ENCODE measurements at regions not wholly inside any gene's neighbourhood (a gene's known extent, or its start where the extent isn't known, plus 50 kb on each side); places are given as distances from the start of the nearest gene placed in this dataset.
"Not testable (repeated sequence)": the region's sequence is repeated elsewhere in the genome, so short reads cannot be mapped to it uniquely, and the experiment has no call there.

DNA sequence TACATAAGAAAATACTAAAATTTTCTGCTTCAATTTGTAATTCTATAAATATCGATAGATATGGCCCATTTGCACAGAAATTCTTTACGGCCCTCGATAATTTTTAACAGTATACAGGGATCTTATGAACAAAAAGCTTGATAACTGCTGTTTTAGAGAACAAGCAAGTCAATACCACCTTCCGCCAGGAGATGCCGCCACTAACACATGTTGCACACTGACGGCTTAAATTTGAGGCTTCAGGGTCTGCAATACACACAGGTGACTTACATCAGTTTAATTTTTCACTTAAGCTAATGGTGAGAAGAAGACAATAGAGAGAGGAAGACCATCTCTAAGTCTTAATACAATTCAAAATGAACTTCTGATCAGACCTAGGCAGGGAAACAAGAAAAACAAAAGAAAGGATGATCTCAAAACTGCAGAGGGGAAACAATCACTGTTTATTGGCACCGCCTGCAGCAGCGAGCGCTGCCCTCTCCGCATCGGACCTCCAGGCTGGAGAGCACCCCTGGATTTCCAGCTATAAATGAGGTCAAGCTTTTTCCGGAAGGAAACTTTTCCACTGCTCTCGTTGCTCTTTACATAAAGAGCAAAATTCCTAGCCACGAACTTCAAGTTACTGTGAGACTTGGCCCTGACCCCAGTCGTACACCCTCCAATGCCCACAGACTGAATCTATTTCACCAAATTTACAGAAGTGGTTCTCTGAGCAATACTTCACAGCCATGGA lies 53.9 kb downstream of the OTOR start:
- H3K27ac Mint-ChIP-seq: no peak overlapping the region
- peaks cover 0 to 2% (median 0%) of the 10 kb centered on the region in 3 donors for H3K9me3 Mint-ChIP-seq
- H3K36me3 Mint-ChIP-seq: peaks cover 1% of the 10 kb centered on the region
- H3K27me3 Mint-ChIP-seq: peaks cover 21% of the 10 kb centered on the region
- peaks cover 0 to 3% (median 0%) of the 10 kb centered on the region in 3 donors for H3K4me1 Mint-ChIP-seq
- no peak overlapping the region for H3K4me3 Mint-ChIP-seq

DNA sequence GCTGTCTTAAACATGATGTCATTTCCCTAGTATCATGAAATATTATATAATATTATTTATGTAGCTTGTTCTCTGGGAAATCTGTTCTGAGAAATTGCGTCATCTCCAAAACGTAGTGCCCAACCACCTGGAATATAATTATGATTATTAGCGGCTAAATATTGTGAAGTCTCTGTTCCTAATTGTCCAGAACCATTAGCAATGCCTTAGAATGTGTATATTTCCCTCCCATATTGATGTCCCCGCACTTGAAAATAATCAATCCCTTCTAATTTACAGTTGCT lies 54.4 kb downstream of the OTOR start:
- Mint-ChIP-seq H3K9me3 (peaks cover 0 to 2% (median 0%) of the 10 kb centered on the region in 3 donors), H3K27ac (no peak overlapping the region), H3K36me3 (peaks cover 1% of the 10 kb centered on the region), H3K27me3 (peaks cover 21% of the 10 kb centered on the region), H3K4me1 (peaks cover 0 to 3% (median 0%) of the 10 kb centered on the region in 3 donors), H3K4me3 (no peak overlapping the region)

DNA sequence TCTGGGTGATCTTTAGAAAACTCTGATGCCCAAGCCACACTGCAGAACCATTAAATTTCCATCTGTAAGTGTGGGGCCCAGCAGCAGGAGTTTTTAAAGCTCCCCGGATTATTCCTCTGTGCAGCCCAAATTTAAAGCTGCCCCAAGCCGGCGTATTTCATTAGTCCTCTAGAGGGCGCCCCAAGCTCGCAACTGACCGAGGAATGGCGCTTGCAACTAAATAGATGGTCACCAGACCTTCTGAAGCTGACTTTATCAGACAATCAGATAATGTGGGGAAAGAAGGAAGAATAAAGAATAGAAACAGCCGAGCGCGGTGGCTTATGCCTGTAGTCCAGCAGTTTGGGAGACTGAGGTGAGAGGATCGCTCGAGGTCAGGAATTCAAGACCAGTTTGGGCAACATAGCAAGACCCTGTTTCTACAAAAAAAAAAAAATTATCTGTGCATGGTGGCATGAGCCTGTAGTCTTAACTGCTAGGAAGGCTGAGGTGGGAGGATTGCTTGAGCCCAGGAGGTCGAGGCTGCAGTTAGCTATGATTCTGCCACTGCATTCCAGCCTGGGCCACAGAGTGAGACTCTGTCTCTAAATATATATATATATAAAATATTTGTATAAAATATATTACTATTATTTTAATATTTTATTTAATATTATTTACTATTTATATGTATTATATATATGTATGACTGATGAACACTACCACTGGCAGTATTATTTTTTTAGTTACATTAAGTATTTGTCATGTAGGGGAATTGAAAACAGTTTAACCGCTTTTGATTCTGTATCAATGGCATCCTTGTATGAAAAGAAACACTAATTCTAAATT lies 56.0 kb downstream of the OTOR start:
- Mint-ChIP-seq H3K27me3 (peaks cover 20% of the 10 kb centered on the region), H3K4me1 (peaks cover 0 to 3% (median 0%) of the 10 kb centered on the region in 3 donors), H3K36me3 (peaks cover 1% of the 10 kb centered on the region), H3K9me3 (no peaks in the 10 kb centered on the region), H3K4me3 (no peak overlapping the region), H3K27ac (no peak overlapping the region)

DNA sequence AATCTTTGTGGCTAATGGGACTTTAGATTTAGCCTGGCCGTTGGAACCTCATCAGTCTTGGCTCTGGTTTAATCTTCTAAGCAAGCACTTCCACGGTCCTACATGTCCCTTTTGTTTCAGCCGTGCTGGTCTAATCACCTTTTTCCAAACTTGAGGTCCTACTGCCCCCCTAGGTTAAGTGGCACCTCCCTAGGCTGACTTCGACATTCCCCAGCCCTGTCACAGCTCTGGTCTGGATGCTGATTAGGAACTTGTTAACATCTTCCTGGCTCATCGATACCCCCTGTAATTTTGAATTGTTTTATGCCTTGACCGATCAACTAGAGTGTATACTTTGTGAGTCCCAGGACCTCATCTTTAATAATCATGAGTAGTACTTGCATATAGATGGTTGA lies 56.6 kb downstream of the OTOR start:
- Mint-ChIP-seq H3K27me3 (peaks cover 18% of the 10 kb centered on the region), H3K27ac (no peak overlapping the region), H3K9me3 (no peaks in the 10 kb centered on the region), H3K4me3 (peak overlapping the region in 1 of 4 donors; percentile 58), H3K4me1 (peaks cover 0 to 3% (median 0%) of the 10 kb centered on the region in 3 donors), H3K36me3 (peaks cover 1% of the 10 kb centered on the region)

DNA sequence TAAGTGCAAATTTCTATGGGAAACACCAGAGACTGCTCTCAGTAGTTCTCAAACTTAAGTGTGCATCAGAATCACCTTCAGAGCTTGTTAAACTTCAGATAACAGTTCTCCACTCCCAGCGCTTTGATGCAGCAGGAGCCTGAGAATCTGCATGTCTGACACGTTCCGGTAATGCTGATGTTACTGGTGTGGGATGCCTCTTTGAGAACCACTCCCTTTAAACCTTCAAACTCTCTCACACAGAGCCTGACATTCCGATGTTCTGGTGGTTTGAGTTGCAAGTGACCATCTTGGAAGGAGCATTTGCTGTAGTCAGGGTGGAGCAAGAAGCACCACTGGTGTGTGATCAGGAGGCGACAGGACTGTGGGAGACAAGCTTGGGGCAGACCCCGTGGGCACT lies 57.9 kb downstream of the OTOR start:
- Mint-ChIP-seq H3K4me1 (peaks cover 0 to 3% (median 0%) of the 10 kb centered on the region in 3 donors), H3K27me3 (peaks cover 18% of the 10 kb centered on the region), H3K36me3 (peaks cover 1% of the 10 kb centered on the region), H3K9me3 (no peaks in the 10 kb centered on the region), H3K4me3 (no peak overlapping the region), H3K27ac (no peak overlapping the region)

DNA sequence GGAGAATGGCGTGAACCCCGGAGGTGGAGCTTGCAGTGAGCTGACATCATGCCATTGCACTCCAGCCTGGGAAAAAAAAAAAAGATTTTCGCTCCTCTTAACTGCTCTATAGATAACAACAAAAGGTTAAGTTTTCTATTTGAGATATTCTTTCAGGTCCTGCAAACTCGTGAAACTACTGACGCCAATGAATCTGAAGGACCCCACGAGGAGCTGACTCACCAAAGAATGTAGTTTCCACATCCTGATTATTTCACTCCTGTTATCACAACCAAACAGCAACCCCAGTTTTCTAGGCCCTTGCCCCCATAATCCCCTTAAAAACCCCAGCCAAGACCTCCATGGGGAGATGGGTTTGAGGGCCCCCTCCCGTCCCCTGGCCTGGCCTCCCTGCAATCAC lies 58.7 kb downstream of the OTOR start:
- Mint-ChIP-seq H3K4me1 (peaks cover 0 to 3% (median 0%) of the 10 kb centered on the region in 3 donors), H3K4me3 (no peak overlapping the region), H3K36me3 (peaks cover 1% of the 10 kb centered on the region), H3K9me3 (no peaks in the 10 kb centered on the region), H3K27ac (no peak overlapping the region), H3K27me3 (peaks cover 18% of the 10 kb centered on the region)

DNA sequence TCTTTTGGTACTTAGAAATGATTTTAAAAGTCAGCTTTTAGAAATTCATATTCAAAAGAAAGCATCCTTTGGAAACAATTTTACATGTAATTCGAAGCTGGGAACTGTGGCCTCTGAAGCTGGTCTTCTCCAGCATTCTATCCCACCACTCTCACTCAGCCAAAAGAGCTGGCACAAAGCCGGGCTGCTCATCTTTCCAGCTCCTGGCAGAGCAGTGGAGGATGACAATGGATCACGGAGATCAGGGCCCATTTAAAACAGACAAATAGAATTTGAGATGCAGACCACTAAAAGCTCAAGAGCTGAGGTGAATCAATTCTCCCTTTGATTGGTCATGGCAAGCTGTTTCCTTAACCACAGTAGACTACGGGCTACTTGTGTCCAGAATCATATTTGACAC lies 60.6 kb downstream of the OTOR start:
- H3K27me3 Mint-ChIP-seq: peaks cover 7% of the 10 kb centered on the region
- peaks cover 0 to 1% (median 0%) of the 10 kb centered on the region in 3 donors for H3K4me1 Mint-ChIP-seq
- H3K4me3 Mint-ChIP-seq: no peak overlapping the region
- no peaks in the 10 kb centered on the region for H3K9me3 Mint-ChIP-seq
- no peaks in the 10 kb centered on the region for H3K36me3 Mint-ChIP-seq
- H3K27ac Mint-ChIP-seq: no peak overlapping the region

DNA sequence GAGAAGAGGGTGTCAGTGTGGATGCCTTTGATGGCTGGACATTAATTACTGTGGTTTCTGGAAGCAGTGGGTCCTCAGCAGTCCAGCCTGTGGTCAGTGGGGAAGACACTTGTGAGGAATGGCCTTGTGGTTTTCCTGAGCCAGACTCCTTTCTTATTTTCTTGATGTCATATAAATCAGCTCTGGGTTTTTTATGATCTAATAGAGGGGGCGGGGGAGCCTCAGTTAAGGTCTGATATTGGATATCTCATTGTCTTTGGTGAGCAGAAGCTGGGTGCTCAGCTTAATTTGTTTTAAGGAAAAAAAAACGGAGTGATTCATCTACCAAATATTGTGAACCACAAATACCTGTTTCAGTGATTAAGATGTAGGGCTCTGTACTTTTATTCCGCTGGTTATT lies 62.1 kb downstream of the OTOR start:
- no peaks in the 10 kb centered on the region for H3K27me3 Mint-ChIP-seq
- no peak overlapping the region for H3K4me3 Mint-ChIP-seq
- H3K9me3 Mint-ChIP-seq: no peaks in the 10 kb centered on the region
- no peaks in the 10 kb centered on the region for H3K4me1 Mint-ChIP-seq
- H3K27ac Mint-ChIP-seq: no peak overlapping the region
- no peaks in the 10 kb centered on the region for H3K36me3 Mint-ChIP-seq

DNA sequence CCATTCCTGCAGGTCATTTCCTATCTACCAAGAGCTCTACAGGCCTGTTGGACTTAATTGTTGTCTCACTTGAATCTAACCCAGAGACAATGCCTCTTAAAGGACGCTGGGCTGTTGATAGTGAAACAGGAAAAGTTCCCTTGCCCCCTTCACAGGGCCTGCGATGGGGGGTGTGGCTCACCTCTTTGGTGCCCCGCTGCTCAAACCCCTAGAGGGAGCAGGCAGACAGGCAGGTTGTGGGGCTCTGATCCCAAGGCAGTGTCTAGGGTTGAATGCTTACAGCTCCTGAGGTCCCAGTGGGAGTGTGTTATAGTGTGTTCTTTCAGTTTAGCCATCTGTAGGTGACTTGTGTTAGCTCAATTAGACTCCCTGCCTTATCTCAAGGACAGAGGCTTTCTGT lies 68.0 kb downstream of the OTOR start:
- no peaks in the 10 kb centered on the region for H3K4me1 Mint-ChIP-seq
- no peak overlapping the region for H3K4me3 Mint-ChIP-seq
- no peaks in the 10 kb centered on the region for H3K9me3 Mint-ChIP-seq
- H3K27me3 Mint-ChIP-seq: peaks cover 6% of the 10 kb centered on the region
- H3K36me3 Mint-ChIP-seq: no peaks in the 10 kb centered on the region
- H3K27ac Mint-ChIP-seq: no peak overlapping the region

DNA sequence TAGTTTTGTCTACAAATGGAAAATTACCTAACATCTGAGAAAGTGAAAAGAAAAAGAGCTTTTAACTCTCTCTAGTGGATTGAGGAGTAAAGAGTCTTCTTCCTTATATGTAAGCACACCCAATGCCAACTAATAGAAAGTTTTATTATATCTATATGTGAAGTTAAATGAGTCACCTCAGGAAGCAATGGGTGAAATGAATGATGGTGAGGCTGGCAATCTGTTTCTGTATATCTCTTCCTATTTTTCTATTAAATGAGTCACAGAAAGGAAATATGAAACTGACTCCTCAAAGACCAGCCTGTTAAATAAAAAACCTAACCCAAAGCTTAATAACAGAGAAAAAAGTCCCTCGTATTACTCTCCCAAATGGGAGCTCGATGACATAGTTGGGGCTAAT lies 71.3 kb downstream of the OTOR start:
- peaks cover 0 to 2% (median 0%) of the 10 kb centered on the region in 3 donors for H3K9me3 Mint-ChIP-seq
- no peak overlapping the region for H3K27ac Mint-ChIP-seq
- peaks cover 9% of the 10 kb centered on the region for H3K27me3 Mint-ChIP-seq
- H3K4me3 Mint-ChIP-seq: no peak overlapping the region
- no peaks in the 10 kb centered on the region for H3K4me1 Mint-ChIP-seq
- no peaks in the 10 kb centered on the region for H3K36me3 Mint-ChIP-seq

DNA sequence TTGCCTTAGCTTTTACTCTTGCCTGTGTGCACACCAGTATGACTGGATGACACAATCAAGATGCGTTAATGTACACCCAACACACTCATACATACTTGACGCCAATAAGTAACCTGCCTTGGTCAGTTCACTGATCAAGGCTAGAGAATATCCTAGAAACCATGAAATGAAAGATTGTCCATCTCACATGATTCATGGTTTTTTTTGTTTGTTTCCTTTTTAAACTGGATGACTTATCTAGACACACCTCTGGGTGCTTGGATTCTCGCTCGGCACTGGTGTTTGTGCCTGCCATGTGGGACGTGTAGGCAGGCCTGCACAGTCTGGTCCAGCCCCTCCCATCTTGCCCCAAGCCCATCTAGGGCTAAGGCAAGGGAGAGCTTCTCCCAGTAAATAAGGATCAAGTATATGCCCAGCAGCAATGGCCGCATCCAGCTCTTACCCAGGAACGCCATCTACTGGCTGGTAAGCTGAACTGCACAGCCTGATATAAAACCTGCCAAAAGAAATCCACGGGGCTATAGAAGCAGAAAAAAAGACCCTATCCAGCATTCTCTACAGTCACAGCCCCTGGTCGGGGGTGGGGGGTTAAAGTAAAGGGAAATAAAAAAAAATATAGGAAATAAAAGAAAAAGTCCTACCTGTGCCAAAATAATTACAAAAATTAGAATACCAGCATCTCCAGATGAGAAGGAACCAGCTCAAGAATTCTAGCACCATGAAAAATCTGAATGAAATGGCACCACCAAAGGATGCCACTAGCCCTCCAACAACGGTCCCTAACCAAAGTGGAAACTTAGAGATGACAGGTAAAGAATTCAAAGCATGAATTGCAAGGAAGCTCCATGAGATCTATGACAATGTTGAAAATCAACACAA lies 73.3 kb downstream of the OTOR start:
- Mint-ChIP-seq H3K27me3 (peaks cover 7% of the 10 kb centered on the region), H3K4me1 (no peaks in the 10 kb centered on the region), H3K4me3 (no peak overlapping the region), H3K27ac (peak overlapping the region in 1 of 3 donors; percentile 23), H3K9me3 (peaks cover 0 to 7% (median 2%) of the 10 kb centered on the region in 3 donors), H3K36me3 (no peaks in the 10 kb centered on the region)

DNA sequence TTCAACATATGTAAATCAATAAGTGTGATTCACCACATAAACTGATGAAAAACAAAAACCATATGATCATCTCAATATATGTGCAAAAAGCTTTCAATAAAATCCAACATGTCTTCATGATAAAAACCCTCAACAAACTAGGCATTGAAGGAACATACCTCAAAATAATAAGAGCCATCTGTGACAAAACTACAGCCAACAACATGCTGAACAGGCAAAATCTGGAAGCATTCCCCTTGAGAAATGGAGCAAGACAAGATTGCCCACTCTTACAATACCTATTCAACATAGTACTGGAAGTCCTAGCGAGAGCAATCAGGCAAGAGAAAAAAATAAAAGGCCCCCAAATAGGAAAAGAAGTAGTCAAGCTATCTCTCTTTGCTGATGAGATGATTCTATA lies 76.5 kb downstream of the OTOR start:
- H3K36me3 Mint-ChIP-seq: no peaks in the 10 kb centered on the region
- no peak overlapping the region for H3K4me3 Mint-ChIP-seq
- peaks cover 2% of the 10 kb centered on the region for H3K27me3 Mint-ChIP-seq
- no peaks in the 10 kb centered on the region for H3K4me1 Mint-ChIP-seq
- H3K9me3 Mint-ChIP-seq: peaks cover 0 to 7% (median 2%) of the 10 kb centered on the region in 3 donors
- H3K27ac Mint-ChIP-seq: no peak overlapping the region

DNA sequence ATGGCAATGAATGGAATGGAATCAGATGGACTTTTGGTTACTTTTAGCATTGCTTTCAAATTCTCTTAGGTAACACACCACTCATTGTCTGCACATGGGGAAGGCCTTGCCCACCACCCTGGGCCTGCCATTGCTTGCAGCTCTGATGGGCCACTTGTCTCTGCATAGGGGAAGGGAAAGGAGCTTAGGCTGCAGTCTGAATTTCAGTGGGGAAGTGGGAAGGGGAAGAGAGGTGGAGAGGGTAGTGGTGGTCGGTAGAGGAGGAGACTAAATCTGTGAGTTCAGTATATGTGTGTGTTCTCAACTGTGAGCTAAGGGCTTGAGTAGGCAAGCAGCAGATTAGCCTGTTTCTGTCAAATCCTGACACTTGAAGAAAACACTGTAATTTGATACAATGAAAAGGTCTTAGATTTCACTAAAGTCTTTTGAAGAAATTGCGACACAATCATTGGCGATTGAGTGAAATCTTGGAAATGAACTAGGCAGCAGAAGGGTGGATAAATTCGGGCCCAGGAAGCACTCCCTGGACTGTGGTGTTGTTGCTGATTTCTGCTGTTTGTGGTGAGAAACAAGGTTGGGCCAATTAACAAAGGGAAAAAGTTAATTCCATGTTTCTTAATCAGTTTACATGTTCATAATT lies 80.6 kb downstream of the OTOR start:
- H3K27me3 Mint-ChIP-seq: no peaks in the 10 kb centered on the region
- no peak overlapping the region for H3K4me3 Mint-ChIP-seq
- H3K4me1 Mint-ChIP-seq: peaks cover 0 to 1% (median 0%) of the 10 kb centered on the region in 3 donors
- H3K9me3 Mint-ChIP-seq: peaks cover 2 to 7% (median 2%) of the 10 kb centered on the region in 3 donors
- H3K36me3 Mint-ChIP-seq: no peaks in the 10 kb centered on the region
- no peak overlapping the region for H3K27ac Mint-ChIP-seq

DNA sequence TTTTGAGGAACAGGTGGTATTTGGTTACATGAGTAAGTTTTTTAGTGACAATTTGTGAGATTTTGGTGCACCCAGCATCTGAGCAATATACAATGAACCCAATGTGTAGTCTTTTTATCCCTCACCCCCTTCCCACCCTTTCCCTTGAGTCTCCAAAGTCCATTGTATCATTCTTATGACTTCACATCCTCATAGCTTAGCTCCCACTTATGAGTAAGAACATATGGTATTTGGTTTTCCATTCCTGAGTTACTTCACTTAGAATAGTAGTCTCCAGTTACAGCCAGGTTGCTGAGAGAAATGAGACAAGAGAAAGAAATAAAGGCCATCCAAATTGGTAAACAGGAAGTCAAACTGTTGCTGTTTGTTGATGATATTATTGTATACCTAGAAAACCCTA lies 87.5 kb downstream of the OTOR start:
- H3K27me3 Mint-ChIP-seq, H3K36me3 Mint-ChIP-seq, H3K9me3 Mint-ChIP-seq, H3K4me3 Mint-ChIP-seq, H3K27ac Mint-ChIP-seq, H3K4me1 Mint-ChIP-seq: not testable (repeated sequence)

Measured in IgD-negative memory B cell (primary cell).